Neural progenitor cell (in vitro differentiated cells): ENCODE measurements at regions not wholly inside any gene's neighbourhood (a gene's known extent, or its start where the extent isn't known, plus 50 kb on each side); places are given as distances from the start of the nearest gene placed in this dataset.

ENCODE experiments used
- DNase-seq: peaks from one replicate; pipeline ENCODE4 v3.0.0-alpha.2; 2016; ENCODE audit warnings: low spot score
- H2AFZ ChIP-seq: fragments of 200-600 bp; sonication (generic); replicated peaks from 2 replicates; pipeline ENCODE4 v1.6.1; 2016; ENCODE audit warnings: antibody characterized with exemption
- H3F3A ChIP-seq: fragments of 200-600 bp; sonication (generic); 2 replicates; pipeline ENCODE4 v1.6.1; 2016; ENCODE audit warnings: antibody characterized with exemption, low read depth
- H3K27ac ChIP-seq: fragments of 200-600 bp; sonication (generic); 2 replicates; pipeline ENCODE4 v1.5.1; 2016; ENCODE audit warnings: mild to moderate bottlenecking
- H3K27me3 ChIP-seq: fragments of 200-600 bp; sonication (generic); 2 replicates; pipeline ENCODE4 v1.6.1; 2016; ENCODE audit warnings: mild to moderate bottlenecking, moderate library complexity
- H3K36me3 ChIP-seq: fragments of 200-600 bp; sonication (generic); 2 replicates; pipeline ENCODE4 v1.5.1; 2016
- H3K4me1 ChIP-seq: fragments of 200-600 bp; sonication (generic); 2 replicates; pipeline ENCODE4 v1.6.1; 2016; ENCODE audit warnings: mixed run types
- H3K4me2 ChIP-seq: fragments of 200-600 bp; sonication (generic); 2 replicates; pipeline ENCODE4 v1.6.1; 2016
- H3K4me3 ChIP-seq: fragments of 200-600 bp; sonication (generic); 2 replicates; pipeline ENCODE4 v1.5.1; 2016
- H3K79me2 ChIP-seq: fragments of 200-600 bp; sonication (generic); 2 replicates; pipeline ENCODE4 v1.6.1; 2016; ENCODE audit warnings: low read depth
- H3K9ac ChIP-seq: fragments of 200-600 bp; sonication (generic); 2 replicates; pipeline ENCODE4 v1.6.1; 2016
- H3K9me3 ChIP-seq: fragments of 200-600 bp; sonication (generic); 2 replicates; pipeline ENCODE4 v1.5.1; 2016; ENCODE audit warnings: low read depth
- H4K20me1 ChIP-seq: fragments of 200-600 bp; sonication (generic); 2 replicates; pipeline ENCODE4 v1.6.1; 2016; ENCODE audit warnings: low read depth
- H3K27ac Mint-ChIP-seq: 3 replicates; pipeline ENCODE4 v1.8.0; 2021; ENCODE audit warnings: mixed read lengths
- H3K27me3 Mint-ChIP-seq: 2 replicates; pipeline ENCODE4 v1.8.0; 2022; ENCODE audit warnings: low read depth, mild to moderate bottlenecking, inconsistent platforms, moderate library complexity, mixed read lengths; ENCODE audit not compliant: insufficient read depth
- H3K36me3 Mint-ChIP-seq: 3 replicates; pipeline ENCODE4 v1.8.0; 2021; ENCODE audit warnings: mixed read lengths
- H3K4me1 Mint-ChIP-seq: 3 replicates; pipeline ENCODE4 v1.8.0; 2021; ENCODE audit warnings: mixed read lengths
- H3K4me3 Mint-ChIP-seq: 3 replicates; pipeline ENCODE4 v1.8.0; 2021; ENCODE audit warnings: mild to moderate bottlenecking, moderate library complexity, mixed read lengths
- H3K9me3 Mint-ChIP-seq: 3 replicates; pipeline ENCODE4 v1.8.0; 2020; ENCODE audit warnings: mixed read lengths
- EZH2 ChIP-seq: fragments of 200-600 bp; sonication (generic); IDR thresholded peaks from 2 replicates; pipeline ENCODE4 v1.6.1; 2017; ENCODE audit warnings: antibody characterized with exemption, mild to moderate bottlenecking, moderate library complexity
- EZH2phosphoT487 ChIP-seq: fragments of 200-600 bp; sonication (generic); IDR thresholded peaks from 2 replicates; pipeline ENCODE4 v1.6.1; 2017; ENCODE audit warnings: antibody characterized with exemption
- TF ChIP-seq, protein P1 (sequence below): fragments of 200-600 bp; sonication (generic); IDR thresholded peaks from 2 replicates; pipeline ENCODE4 v1.5.1; 2017; ENCODE audit warnings: antibody characterized with exemption, mild to moderate bottlenecking

GRCh38 chr2:238697193-238698071, 150.5 kb upstream of the TWIST2 start:
- H3K4me3 Mint-ChIP-seq: no peak overlapping the region
- H3K36me3 ChIP-seq: no peaks in the 10 kb centered on the region
- H3K9ac ChIP-seq: no peak overlapping the region
- peaks cover 27% of the 10 kb centered on the region for H3K4me1 Mint-ChIP-seq
- no peaks in the 10 kb centered on the region for H3F3A ChIP-seq
- H3K4me1 ChIP-seq: no peaks in the 10 kb centered on the region
- no peak overlapping the region for H3K27ac ChIP-seq
- peaks cover 8% of the 10 kb centered on the region for H3K27me3 Mint-ChIP-seq
- no peak overlapping the region for H3K4me2 ChIP-seq
- DNase-seq: no peak
- no peaks in the 10 kb centered on the region for H3K27me3 ChIP-seq
- TF ChIP-seq, protein P1, sequence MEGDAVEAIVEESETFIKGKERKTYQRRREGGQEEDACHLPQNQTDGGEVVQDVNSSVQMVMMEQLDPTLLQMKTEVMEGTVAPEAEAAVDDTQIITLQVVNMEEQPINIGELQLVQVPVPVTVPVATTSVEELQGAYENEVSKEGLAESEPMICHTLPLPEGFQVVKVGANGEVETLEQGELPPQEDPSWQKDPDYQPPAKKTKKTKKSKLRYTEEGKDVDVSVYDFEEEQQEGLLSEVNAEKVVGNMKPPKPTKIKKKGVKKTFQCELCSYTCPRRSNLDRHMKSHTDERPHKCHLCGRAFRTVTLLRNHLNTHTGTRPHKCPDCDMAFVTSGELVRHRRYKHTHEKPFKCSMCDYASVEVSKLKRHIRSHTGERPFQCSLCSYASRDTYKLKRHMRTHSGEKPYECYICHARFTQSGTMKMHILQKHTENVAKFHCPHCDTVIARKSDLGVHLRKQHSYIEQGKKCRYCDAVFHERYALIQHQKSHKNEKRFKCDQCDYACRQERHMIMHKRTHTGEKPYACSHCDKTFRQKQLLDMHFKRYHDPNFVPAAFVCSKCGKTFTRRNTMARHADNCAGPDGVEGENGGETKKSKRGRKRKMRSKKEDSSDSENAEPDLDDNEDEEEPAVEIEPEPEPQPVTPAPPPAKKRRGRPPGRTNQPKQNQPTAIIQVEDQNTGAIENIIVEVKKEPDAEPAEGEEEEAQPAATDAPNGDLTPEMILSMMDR: no peak
- TF ChIP-seq EZH2 (no peak), EZH2phosphoT487 (no peak)
- no peaks in the 10 kb centered on the region for H3K79me2 ChIP-seq
- H3K9me3 ChIP-seq: no peaks in the 10 kb centered on the region
- no peaks in the 10 kb centered on the region for H3K36me3 Mint-ChIP-seq
- H3K4me3 ChIP-seq: no peak overlapping the region
- no peak overlapping the region for H2AFZ ChIP-seq
- no peak overlapping the region for H3K27ac Mint-ChIP-seq
- H4K20me1 ChIP-seq: no peaks in the 10 kb centered on the region
- H3K9me3 Mint-ChIP-seq: no peaks in the 10 kb centered on the region

DNA sequence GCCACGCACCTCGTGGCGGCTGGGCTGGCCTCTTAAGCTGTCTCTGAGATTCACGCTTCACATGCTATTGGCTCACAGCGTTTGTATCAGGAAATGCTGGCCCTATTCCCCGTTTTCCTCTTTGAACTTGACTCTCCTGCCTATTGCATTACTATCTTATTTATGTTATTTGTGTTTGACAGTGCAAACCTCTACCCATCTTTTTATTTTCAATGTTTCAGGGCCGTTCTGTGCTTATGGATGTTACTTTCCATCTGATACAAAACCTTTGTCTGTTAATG, 149.9 kb upstream of the TWIST2 start:
- Mint-ChIP-seq H3K4me3 (no peak overlapping the region), H3K4me1 (peaks cover 32% of the 10 kb centered on the region), H3K27ac (no peak overlapping the region), H3K9me3 (no peaks in the 10 kb centered on the region), H3K36me3 (no peaks in the 10 kb centered on the region), H3K27me3 (peaks cover 13% of the 10 kb centered on the region)
- no peak overlapping the region for H3K4me3 ChIP-seq
- H3K79me2 ChIP-seq: no peaks in the 10 kb centered on the region
- H3F3A ChIP-seq: no peaks in the 10 kb centered on the region
- no peak overlapping the region for H3K9ac ChIP-seq
- no peak overlapping the region for H3K27ac ChIP-seq
- H3K4me2 ChIP-seq: no peak overlapping the region
- H3K9me3 ChIP-seq: no peaks in the 10 kb centered on the region
- H4K20me1 ChIP-seq: no peaks in the 10 kb centered on the region
- no peaks in the 10 kb centered on the region for H3K27me3 ChIP-seq
- TF ChIP-seq EZH2: no peak
- no peak for TF ChIP-seq EZH2phosphoT487
- TF ChIP-seq, protein P1: no peak
- no peaks in the 10 kb centered on the region for H3K36me3 ChIP-seq
- no peak overlapping the region for H2AFZ ChIP-seq
- no peak for DNase-seq
- no peaks in the 10 kb centered on the region for H3K4me1 ChIP-seq

DNA sequence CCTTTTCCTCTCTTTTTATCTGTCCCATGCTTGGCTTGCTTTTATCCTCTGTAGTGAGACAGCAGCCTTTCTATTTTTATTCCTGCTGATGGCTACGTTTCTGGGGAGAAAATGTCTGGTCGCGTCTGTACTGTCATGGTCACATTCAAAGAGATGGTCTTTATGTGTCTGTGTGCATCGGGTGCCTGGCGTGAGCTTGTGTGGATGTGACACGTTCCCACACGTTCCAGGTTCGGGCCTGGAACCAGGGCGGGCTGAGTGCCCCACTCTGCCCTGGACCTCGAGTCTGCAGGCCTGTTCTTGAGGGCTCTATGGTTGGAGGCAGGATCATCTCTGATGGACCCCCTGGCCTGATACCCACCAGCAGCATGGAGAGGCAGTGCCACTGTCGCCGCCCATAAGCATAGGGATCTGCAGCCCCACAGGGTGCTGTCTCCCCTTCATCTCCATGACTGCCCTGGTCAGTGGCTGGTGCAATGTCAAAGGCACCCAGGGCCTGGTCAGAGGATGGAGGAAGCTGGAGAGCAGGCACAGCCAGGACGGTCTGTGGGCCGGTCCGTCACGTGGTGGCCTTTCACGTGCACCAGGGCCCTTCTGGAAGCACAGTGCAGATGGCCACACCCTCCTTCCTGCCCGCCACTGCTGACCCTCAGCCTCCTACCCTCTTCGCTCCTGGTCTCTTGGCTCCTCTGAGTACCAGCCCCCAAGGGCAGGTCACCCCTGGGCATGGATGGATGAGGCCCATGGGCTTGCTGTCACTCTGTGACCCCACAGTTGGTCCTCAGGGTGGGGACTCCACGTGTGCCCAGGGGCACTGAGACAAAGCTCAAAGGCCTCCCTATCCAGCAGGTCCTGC, 149.2 kb upstream of the TWIST2 start:
- H3K27ac Mint-ChIP-seq: no peak overlapping the region

More for the DNA sequence above, 149.2 kb upstream of the TWIST2 start:
- H3K4me3 Mint-ChIP-seq: no peak overlapping the region
- Histone ChIP-seq H3F3A (no peaks in the 10 kb centered on the region), H3K27ac (no peak overlapping the region), H3K9me3 (no peaks in the 10 kb centered on the region), H3K4me2 (no peak overlapping the region), H3K36me3 (no peaks in the 10 kb centered on the region), H3K79me2 (no peaks in the 10 kb centered on the region), H2AFZ (no peak overlapping the region), H4K20me1 (no peaks in the 10 kb centered on the region), H3K4me3 (no peak overlapping the region), H3K4me1 (no peaks in the 10 kb centered on the region), H3K9ac (no peak overlapping the region), H3K27me3 (no peaks in the 10 kb centered on the region)
- peaks cover 13% of the 10 kb centered on the region for H3K27me3 Mint-ChIP-seq
- peaks cover 31% of the 10 kb centered on the region for H3K4me1 Mint-ChIP-seq
- H3K9me3 Mint-ChIP-seq: no peaks in the 10 kb centered on the region
- DNase-seq: no peak
- TF ChIP-seq EZH2 (no peak), EZH2phosphoT487 (no peak)
- TF ChIP-seq, protein P1: no peak
- no peaks in the 10 kb centered on the region for H3K36me3 Mint-ChIP-seq
